ENCODE measurements at regions not wholly inside any gene's neighbourhood (a gene's known extent, or its start where the extent isn't known, plus 50 kb on each side); places are given as distances from the start of the nearest gene placed in this dataset.
A peak's percentile ranks its signal among the peaks of the same experiment; 100 is the strongest.

DNA sequence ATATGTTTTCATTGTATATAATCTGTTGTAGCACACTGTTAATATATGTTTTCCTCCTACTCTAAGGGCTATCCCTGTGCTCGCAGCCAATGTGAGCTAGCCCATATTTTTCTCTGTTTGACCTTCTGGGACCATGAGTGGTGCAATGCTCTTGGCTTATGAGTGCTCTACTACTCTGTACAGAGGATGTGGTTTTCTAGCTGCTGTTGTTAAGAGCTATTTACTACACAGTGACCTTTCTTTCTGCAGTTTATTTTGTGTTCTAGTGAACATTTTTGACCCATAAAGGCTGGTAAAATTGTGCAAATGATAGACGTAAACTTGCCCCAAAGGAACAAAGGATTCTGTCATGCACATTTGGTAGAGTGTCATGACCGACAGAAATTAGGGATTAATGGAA, 84.1 kb upstream of the CPHXL start:
- ATAC-seq: peak in 1 of 2 experiments; percentile 43; a peak in 1 of 6 replicates
- POLR2A ChIA-PET: no interaction called here
- H3K4me3 ChIP-seq: no peak overlapping the region
- TF ChIP-seq ESRRA (IDR thresholded peaks at IDR 0.05; ENCODE audit: borderline replicate concordance, low read length) (no peak), KDM5A (IDR thresholded peaks at IDR 0.05) (no peak), ZFP36 (IDR thresholded peaks at IDR 0.05; ENCODE audit: borderline replicate concordance, partially characterized antibody) (no peak), FOXS1 (CRISPR knock-in tag; IDR thresholded peaks at IDR 0.05) (no peak), CEBPB (IDR thresholded peaks at IDR 0.05) (no peak), HDAC2 (IDR thresholded peaks at IDR 0.05) (no peak), ZC3H11A (IDR thresholded peaks at IDR 0.05) (no peak), ZNF302 (CRISPR knock-in tag; IDR thresholded peaks at IDR 0.05) (no peak), HEYL (CRISPR knock-in tag; IDR thresholded peaks at IDR 0.05) (no peak)
- TF ChIP-seq, protein P1, sequence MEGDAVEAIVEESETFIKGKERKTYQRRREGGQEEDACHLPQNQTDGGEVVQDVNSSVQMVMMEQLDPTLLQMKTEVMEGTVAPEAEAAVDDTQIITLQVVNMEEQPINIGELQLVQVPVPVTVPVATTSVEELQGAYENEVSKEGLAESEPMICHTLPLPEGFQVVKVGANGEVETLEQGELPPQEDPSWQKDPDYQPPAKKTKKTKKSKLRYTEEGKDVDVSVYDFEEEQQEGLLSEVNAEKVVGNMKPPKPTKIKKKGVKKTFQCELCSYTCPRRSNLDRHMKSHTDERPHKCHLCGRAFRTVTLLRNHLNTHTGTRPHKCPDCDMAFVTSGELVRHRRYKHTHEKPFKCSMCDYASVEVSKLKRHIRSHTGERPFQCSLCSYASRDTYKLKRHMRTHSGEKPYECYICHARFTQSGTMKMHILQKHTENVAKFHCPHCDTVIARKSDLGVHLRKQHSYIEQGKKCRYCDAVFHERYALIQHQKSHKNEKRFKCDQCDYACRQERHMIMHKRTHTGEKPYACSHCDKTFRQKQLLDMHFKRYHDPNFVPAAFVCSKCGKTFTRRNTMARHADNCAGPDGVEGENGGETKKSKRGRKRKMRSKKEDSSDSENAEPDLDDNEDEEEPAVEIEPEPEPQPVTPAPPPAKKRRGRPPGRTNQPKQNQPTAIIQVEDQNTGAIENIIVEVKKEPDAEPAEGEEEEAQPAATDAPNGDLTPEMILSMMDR (IDR thresholded peaks at IDR 0.05): no peak
- TF ChIP-seq, protein P2, sequence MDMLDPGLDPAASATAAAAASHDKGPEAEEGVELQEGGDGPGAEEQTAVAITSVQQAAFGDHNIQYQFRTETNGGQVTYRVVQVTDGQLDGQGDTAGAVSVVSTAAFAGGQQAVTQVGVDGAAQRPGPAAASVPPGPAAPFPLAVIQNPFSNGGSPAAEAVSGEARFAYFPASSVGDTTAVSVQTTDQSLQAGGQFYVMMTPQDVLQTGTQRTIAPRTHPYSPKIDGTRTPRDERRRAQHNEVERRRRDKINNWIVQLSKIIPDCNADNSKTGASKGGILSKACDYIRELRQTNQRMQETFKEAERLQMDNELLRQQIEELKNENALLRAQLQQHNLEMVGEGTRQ (IDR thresholded peaks at IDR 0.05): no peak
- TF ChIP-seq, protein P3, sequence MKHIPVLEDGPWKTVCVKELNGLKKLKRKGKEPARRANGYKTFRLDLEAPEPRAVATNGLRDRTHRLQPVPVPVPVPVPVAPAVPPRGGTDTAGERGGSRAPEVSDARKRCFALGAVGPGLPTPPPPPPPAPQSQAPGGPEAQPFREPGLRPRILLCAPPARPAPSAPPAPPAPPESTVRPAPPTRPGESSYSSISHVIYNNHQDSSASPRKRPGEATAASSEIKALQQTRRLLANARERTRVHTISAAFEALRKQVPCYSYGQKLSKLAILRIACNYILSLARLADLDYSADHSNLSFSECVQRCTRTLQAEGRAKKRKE (CRISPR knock-in tag; IDR thresholded peaks at IDR 0.05; ENCODE audit: low read depth): no peak
- DNase-seq (ENCODE audit: low read depth in 1 of 2, low spot score in 1 of 2): no peak
- no peak for FAIRE-seq
- no peaks in the 10 kb centered on the region for H3K9me3 ChIP-seq
- CTCF ChIA-PET: interaction anchor here (1.2 kb wide), 1 partner anchor 11 kb away, joined by 3 read pairs; no protein-coding TSS in a partner anchor
- no peaks in the 10 kb centered on the region for H3K4me1 ChIP-seq
- H3K4me2 ChIP-seq: no peak overlapping the region
- H3K27ac ChIP-seq: no peak overlapping the region
- WGBS (ENCODE audit: missing lambda C conversion rate): 19% methylated on average over 3 of the region's 3 CpGs

DNA sequence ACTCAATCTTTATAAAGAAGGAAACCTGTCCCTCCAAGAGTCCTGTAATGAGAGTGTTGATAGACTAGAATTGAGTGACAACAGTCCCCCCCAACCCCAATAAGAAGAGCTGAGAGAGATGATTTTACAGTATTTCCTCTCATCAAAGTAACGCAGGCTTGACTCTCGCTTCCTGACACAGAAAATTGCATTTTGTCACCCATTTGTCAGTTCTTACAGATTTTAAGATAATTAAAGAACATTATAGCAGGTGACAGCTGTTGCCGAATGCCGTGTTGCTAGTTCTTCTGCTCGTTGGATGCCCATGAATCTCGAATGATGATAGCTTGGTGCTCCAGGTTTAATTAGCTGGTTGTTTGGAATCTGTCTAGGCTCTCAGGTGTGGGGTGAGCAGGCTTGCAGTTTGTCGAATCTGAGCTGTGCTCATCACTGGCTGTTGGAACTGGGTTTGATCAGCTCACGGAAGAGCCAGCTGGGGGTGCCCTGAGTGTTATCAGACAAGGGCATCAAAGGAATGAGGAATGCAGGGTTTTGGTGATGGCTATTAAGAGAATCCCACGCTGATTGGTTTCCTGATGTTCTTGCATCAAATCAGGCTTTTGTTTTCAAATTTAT, 84.8 kb upstream of the CPHXL start:
- ATAC-seq: no peak
- no peak for DNase-seq (ENCODE audit: low read depth in 1 of 2, low spot score in 1 of 2)
- ChIA-PET CTCF (interaction anchor here (0.5 to 1.8 kb wide), 3 partner anchors 67 to 1361 kb away, joined by 3 to 4 read pairs (median 3); no protein-coding TSS in a partner anchor), POLR2A (no interaction called here)
- no peak overlapping the region for H3K27ac ChIP-seq
- no peaks in the 10 kb centered on the region for H3K9me3 ChIP-seq
- TF ChIP-seq MYC (IDR thresholded peaks at IDR 0.05; ENCODE audit: borderline replicate concordance, low read length) (no peak), GATA3 (IDR thresholded peaks at IDR 0.05; ENCODE audit: borderline replicate concordance) (no peak), CBX2 (IDR thresholded peaks at IDR 0.05; ENCODE audit: borderline replicate concordance, low read depth) (no peak), RAD21 (conservative IDR thresholded peaks at IDR 0.05 in 1 of 2, IDR thresholded peaks at IDR 0.05 in 1 of 2) (no peak)
- TF ChIP-seq, protein P1 (IDR thresholded peaks at IDR 0.05): no peak
- no peak for FAIRE-seq
- H3K4me3 ChIP-seq: no peak overlapping the region
- H3K4me2 ChIP-seq: no peak overlapping the region
- H3K4me1 ChIP-seq: no peaks in the 10 kb centered on the region
- 29% methylated on average over 9 of the region's 9 CpGs for WGBS (ENCODE audit: missing lambda C conversion rate)

DNA sequence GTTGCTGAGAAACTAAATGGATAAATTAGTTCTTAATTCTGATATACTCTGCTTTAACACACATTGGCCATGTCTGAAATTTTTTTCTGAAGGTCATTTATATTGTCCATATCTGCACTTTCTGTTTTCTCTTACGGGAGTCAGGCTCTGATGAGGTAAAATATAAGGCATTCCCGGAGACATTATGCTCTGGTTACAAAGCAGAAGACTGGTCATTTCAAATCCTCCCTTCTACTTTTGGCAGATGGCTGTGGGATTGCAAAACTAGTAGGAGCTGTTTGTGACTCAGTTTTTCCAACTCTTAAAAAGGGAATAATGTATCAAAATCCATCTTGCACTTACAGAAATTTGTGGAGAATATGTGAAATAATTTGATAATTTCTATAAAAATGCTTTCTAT, 92.2 kb upstream of the CPHXL start:
- DNase-seq (ENCODE audit: low read depth in 1 of 2, low spot score in 1 of 2): no peak
- ChIA-PET POLR2A (no interaction called here), CTCF (no interaction called here)
- FAIRE-seq: no peak
- H3K4me1 ChIP-seq: 0 out of 3 replicates have a peak, but pooled peaks cover 7% of the 10 kb centered on the region
- no peak overlapping the region for H3K27ac ChIP-seq
- H3K4me2 ChIP-seq: no peak overlapping the region
- no peak for ATAC-seq
- TF ChIP-seq ZFP36 (IDR thresholded peaks at IDR 0.05; ENCODE audit: borderline replicate concordance, partially characterized antibody): no peak
- no peak for TF ChIP-seq MYC (IDR thresholded peaks at IDR 0.05; ENCODE audit: borderline replicate concordance, low read length)
- TF ChIP-seq, protein P4, sequence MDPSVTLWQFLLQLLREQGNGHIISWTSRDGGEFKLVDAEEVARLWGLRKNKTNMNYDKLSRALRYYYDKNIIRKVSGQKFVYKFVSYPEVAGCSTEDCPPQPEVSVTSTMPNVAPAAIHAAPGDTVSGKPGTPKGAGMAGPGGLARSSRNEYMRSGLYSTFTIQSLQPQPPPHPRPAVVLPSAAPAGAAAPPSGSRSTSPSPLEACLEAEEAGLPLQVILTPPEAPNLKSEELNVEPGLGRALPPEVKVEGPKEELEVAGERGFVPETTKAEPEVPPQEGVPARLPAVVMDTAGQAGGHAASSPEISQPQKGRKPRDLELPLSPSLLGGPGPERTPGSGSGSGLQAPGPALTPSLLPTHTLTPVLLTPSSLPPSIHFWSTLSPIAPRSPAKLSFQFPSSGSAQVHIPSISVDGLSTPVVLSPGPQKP (IDR thresholded peaks at IDR 0.05; ENCODE audit: low read depth, low read length): no peak
- TF ChIP-seq NPAS2 (CRISPR knock-in tag; IDR thresholded peaks at IDR 0.05; ENCODE audit: borderline replicate concordance): no peak
- no peak for TF ChIP-seq JUNB (IDR thresholded peaks at IDR 0.05)
- no peak for TF ChIP-seq SREBF2 (IDR thresholded peaks at IDR 0.05)
- no peak for TF ChIP-seq CHD4 (IDR thresholded peaks at IDR 0.05; ENCODE audit: borderline replicate concordance)
- no peak for TF ChIP-seq MAFK (IDR thresholded peaks at IDR 0.05; ENCODE audit: partially characterized antibody)
- TF ChIP-seq, protein P3 (CRISPR knock-in tag; IDR thresholded peaks at IDR 0.05; ENCODE audit: low read depth): no peak
- TF ChIP-seq, protein P5, sequence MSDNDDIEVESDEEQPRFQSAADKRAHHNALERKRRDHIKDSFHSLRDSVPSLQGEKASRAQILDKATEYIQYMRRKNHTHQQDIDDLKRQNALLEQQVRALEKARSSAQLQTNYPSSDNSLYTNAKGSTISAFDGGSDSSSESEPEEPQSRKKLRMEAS (IDR thresholded peaks at IDR 0.05): no peak
- TF ChIP-seq RCOR1 (IDR thresholded peaks at IDR 0.05; ENCODE audit: low read depth, low read length): no peak
- WGBS (ENCODE audit: missing lambda C conversion rate): 18% methylated on average over 2 of the region's 2 CpGs
- H3K9me3 ChIP-seq: no peaks in the 10 kb centered on the region
- no peak overlapping the region for H3K4me3 ChIP-seq
